GM23248 (cell line): ENCODE measurements at regions not wholly inside any gene's neighbourhood (a gene's known extent, or its start where the extent isn't known, plus 50 kb on each side); places are given as distances from the start of the nearest gene placed in this dataset.

Experiments used
- DNase-seq: peaks from one replicate; pipeline ENCODE4 v3.0.0-alpha.2; 2015
- H2AFZ ChIP-seq: fragments of 200-600 bp; sonication (generic); 2 replicates; pipeline ENCODE4 v1.6.1; 2016; ENCODE audit warnings: antibody characterized with exemption
- H3F3A ChIP-seq: fragments of 200-600 bp; sonication (generic); 2 replicates; pipeline ENCODE4 v1.6.1; 2016; ENCODE audit warnings: mild to moderate bottlenecking, antibody characterized with exemption, mixed run types; ENCODE audit not compliant: insufficient read depth
- H3K27ac ChIP-seq: fragments of 200-600 bp; sonication (generic); 2 replicates; pipeline ENCODE4 v1.5.1; 2016; ENCODE audit warnings: mild to moderate bottlenecking
- H3K27me3 ChIP-seq: fragments of 200-600 bp; sonication (generic); replicated peaks from 2 replicates; pipeline ENCODE4 v1.6.1; 2016; ENCODE audit warnings: mild to moderate bottlenecking; ENCODE audit not compliant: insufficient read depth
- H3K36me3 ChIP-seq: fragments of 200-600 bp; sonication (generic); 2 replicates; pipeline ENCODE4 v1.6.1; 2016; ENCODE audit warnings: low read depth, mild to moderate bottlenecking
- H3K4me1 ChIP-seq: fragments of 200-600 bp; sonication (generic); 2 replicates; pipeline ENCODE4 v1.6.1; 2016; ENCODE audit warnings: mild to moderate bottlenecking; ENCODE audit not compliant: insufficient read depth
- H3K4me2 ChIP-seq: fragments of 200-600 bp; sonication (generic); one replicate; pipeline ENCODE4 v1.6.1; 2016; ENCODE audit warnings: mild to moderate bottlenecking; ENCODE audit not compliant: unreplicated experiment
- H3K4me3 ChIP-seq: fragments of 200-600 bp; sonication (generic); 2 replicates; pipeline ENCODE4 v1.5.1; 2016; ENCODE audit warnings: mild to moderate bottlenecking
- H3K79me2 ChIP-seq: fragments of 200-600 bp; sonication (generic); 2 replicates; pipeline ENCODE4 v1.6.1; 2016; ENCODE audit warnings: mild to moderate bottlenecking; ENCODE audit not compliant: insufficient read depth
- H3K9ac ChIP-seq: fragments of 200-600 bp; sonication (generic); 2 replicates; pipeline ENCODE4 v1.6.1; 2016; ENCODE audit warnings: mild to moderate bottlenecking
- H3K9me2 ChIP-seq: fragments of 200-600 bp; sonication (generic); 2 replicates; pipeline ENCODE4 v1.6.1; 2016; ENCODE audit warnings: mixed run types, mild to moderate bottlenecking, moderate library complexity; ENCODE audit not compliant: insufficient read depth
- H3K9me3 ChIP-seq: fragments of 200-600 bp; sonication (generic); one replicate; pipeline ENCODE4 v1.6.1; 2017; ENCODE audit warnings: low read depth
- H4K20me1 ChIP-seq: fragments of 200-600 bp; sonication (generic); 2 replicates; pipeline ENCODE4 v1.6.0; 2016; ENCODE audit not compliant: insufficient read depth
- EZH2 ChIP-seq: fragments of 200-600 bp; sonication (generic); IDR thresholded peaks from 2 replicates; pipeline ENCODE4 v1.6.1; 2018; ENCODE audit warnings: antibody characterized with exemption, mild to moderate bottlenecking; ENCODE audit not compliant: insufficient read depth, poor library complexity, severe bottlenecking
- EZH2phosphoT487 ChIP-seq: fragments of 200-600 bp; sonication (generic); IDR thresholded peaks from 2 replicates; pipeline ENCODE4 v1.6.1; 2018; ENCODE audit warnings: antibody characterized with exemption, moderate library complexity, mild to moderate bottlenecking, low read depth; ENCODE audit not compliant: insufficient read depth
- WGBS, 2 experiments: methylation state at CpG; one replicate each; pipeline ENCODE4 v1.1.6; 2015 to 2017; ENCODE audit warnings: low lambda C conversion rate in 2 of 2, low coverage in 1 of 2; ENCODE audit errors: missing lambda C conversion rate in 2 of 2; 5-methylcytosine and 5-hydroxymethylcytosine counted together
- in situ Hi-C: fragments of 300-500 bp; cut with MboI; formaldehyde crosslinking; loops from 2 replicates; pipeline ENCODE4 v1.15.0; 2020

DNA sequence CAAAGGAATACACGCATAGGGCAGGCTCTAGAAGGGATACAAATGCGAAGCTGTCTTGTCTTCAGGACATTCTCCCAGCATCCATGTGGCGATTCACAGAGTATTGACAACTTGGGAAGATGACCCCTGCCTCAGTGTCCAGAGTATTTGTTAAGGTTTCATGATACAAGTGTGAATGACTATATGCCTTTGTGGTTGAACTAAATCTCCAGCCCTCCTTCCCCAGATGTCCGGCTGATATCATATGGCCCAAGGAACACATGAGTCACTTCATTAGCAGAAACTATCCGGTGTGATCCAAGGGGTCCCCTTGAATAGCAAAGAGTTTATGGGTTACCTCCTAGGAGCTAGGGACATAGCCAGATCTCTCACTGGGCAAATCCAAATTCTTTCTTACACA, 151.0 kb downstream of the INSIG2 start:
- Histone ChIP-seq H3K9me2 (no peaks in the 10 kb centered on the region), H3K36me3 (no peaks in the 10 kb centered on the region), H3K27me3 (no peaks in the 10 kb centered on the region), H4K20me1 (no peaks in the 10 kb centered on the region), H3K4me1 (peaks cover 8% of the 10 kb centered on the region; the same call in 1 of the 2 replicates), H3K4me2 (no peak overlapping the region), H3K27ac (no peak overlapping the region), H3F3A (no peaks in the 10 kb centered on the region), H3K9ac (no peak overlapping the region), H2AFZ (no peak overlapping the region), H3K9me3 (no peaks in the 10 kb centered on the region), H3K79me2 (no peaks in the 10 kb centered on the region), H3K4me3 (no peak overlapping the region)
- DNase-seq, result no peak
- TF ChIP-seq EZH2, result no peak
- no peak for TF ChIP-seq EZH2phosphoT487
- WGBS, 2 experiments, result 89 to 91% methylated on average over 5 of the region's 5 CpGs
- in situ Hi-C loops, result no loop called here

DNA sequence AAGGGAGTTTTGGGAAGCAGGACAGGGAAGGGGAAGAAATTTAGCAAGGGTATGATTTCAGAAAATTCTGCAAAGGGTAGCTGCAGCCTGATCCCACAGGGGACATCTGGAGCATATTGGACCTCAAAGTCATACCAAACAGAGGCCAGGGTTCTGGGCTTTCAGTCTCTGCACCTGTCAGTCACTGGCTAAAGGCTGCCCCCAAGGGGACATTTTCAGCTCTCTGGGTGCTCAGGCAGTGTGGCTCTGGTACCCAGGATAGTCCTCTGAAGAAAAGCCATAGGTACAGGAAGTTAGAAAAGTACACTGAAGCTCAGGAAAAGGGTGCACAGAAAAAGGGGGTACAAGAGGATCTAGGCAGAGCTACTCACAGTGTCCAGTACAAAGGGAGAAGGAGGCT, 149.2 kb downstream of the INSIG2 start:
- H3K27me3 ChIP-seq, result no peaks in the 10 kb centered on the region
- H3K36me3 ChIP-seq, result no peaks in the 10 kb centered on the region
- no peak overlapping the region for H3K27ac ChIP-seq
- H3K4me2 ChIP-seq, result no peak overlapping the region
- peaks cover 7% of the 10 kb centered on the region; the same call in 1 of the 2 replicates for H3K4me1 ChIP-seq
- in situ Hi-C loops, result no loop called here
- H4K20me1 ChIP-seq, result no peaks in the 10 kb centered on the region
- DNase-seq, result no peak
- H3K9me2 ChIP-seq, result no peaks in the 10 kb centered on the region
- no peak overlapping the region for H3K4me3 ChIP-seq
- H3K9ac ChIP-seq, result no peak overlapping the region
- H3K9me3 ChIP-seq, result no peaks in the 10 kb centered on the region
- no peak for TF ChIP-seq EZH2
- no peak for TF ChIP-seq EZH2phosphoT487
- no peaks in the 10 kb centered on the region for H3F3A ChIP-seq
- no peak overlapping the region for H2AFZ ChIP-seq
- no peaks in the 10 kb centered on the region for H3K79me2 ChIP-seq

DNA sequence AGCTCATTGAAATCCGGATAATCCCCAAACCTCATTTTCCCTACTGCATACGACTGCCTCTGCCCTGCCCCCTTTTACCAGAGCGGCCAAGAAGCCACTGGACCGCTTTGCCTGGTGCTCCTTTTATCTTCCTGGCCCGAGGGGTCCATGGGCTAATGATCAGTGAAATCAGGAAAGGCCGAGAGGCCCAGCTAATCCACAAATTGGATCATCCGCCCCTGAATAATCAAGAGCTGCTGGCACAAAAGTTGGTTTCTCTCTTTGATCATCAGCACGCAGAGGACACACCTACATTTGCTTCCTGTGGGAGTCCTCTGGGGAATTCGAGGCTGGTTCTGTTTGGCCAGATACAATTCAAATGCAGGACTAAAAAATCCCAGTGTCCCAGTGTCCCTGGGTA, 144.5 kb downstream of the INSIG2 start:
- TF ChIP-seq EZH2 (no peak), EZH2phosphoT487 (no peak)
- DNase-seq, result no peak
- Histone ChIP-seq H3K4me1 (peaks cover 6% of the 10 kb centered on the region; the same call in 1 of the 2 replicates), H3K9ac (no peak overlapping the region), H2AFZ (no peak overlapping the region), H4K20me1 (no peaks in the 10 kb centered on the region), H3K36me3 (no peaks in the 10 kb centered on the region), H3K4me3 (no peak overlapping the region), H3K9me2 (no peaks in the 10 kb centered on the region), H3K27me3 (no peaks in the 10 kb centered on the region), H3F3A (no peaks in the 10 kb centered on the region), H3K27ac (no peak overlapping the region), H3K9me3 (no peaks in the 10 kb centered on the region), H3K79me2 (no peaks in the 10 kb centered on the region), H3K4me2 (no peak overlapping the region)
- in situ Hi-C loops, result no loop called here
- WGBS, 2 experiments, result 58 to 59% methylated on average over 9 of the region's 9 CpGs

DNA sequence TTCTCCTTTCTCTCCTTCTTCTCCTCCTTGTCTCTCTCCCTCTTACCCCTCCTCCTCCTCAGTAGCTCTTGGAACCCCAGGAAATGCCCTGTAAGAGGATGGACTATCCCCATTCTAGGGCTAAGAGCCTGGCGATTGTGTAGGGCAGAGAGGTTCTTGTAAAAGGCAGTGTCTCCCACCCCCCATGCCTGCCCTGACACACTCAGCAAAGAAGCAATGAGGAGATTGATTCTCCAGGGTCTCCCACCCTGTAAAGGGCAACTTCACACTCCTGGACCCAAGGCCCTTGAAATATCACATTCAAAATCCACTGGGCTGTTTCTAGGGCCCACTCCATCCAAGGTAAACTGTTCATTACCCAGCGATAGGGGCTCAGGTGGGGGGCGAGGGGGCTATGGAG, 144.1 kb downstream of the INSIG2 start:
- TF ChIP-seq EZH2, result no peak
- TF ChIP-seq EZH2phosphoT487, result no peak
- Histone ChIP-seq H3K36me3 (no peaks in the 10 kb centered on the region), H3K9me2 (no peaks in the 10 kb centered on the region), H3K27ac (no peak overlapping the region), H3K4me3 (no peak overlapping the region), H2AFZ (no peak overlapping the region), H3K4me2 (no peak overlapping the region), H3F3A (no peaks in the 10 kb centered on the region), H4K20me1 (no peaks in the 10 kb centered on the region), H3K79me2 (no peaks in the 10 kb centered on the region), H3K4me1 (peaks cover 10% of the 10 kb centered on the region; the same call in 1 of the 2 replicates), H3K9me3 (no peaks in the 10 kb centered on the region), H3K9ac (no peak overlapping the region), H3K27me3 (no peaks in the 10 kb centered on the region)
- in situ Hi-C loops, result no loop called here
- DNase-seq, result no peak
- WGBS, 2 experiments, result 67 to 72% methylated on average over 3 of the region's 3 CpGs

DNA sequence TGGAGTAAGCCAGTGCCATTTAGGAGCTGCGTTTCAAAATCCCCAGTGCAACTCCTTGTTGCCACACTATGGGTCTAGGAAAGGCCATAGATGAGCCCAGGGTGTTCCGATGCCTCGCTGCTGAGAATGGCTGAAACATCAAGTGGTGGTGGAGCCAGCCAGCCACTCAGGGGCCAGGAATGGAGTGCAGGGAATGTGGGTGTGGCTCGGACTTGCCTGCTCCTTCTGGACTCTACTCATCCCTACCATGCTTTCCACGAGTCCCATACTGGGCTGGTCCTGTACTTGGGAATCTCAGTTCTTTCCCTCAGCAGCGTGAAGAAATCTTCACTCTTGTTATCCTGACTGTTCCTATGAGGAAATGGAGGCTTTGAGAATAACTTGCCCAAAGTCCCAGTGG, 143.5 kb downstream of the INSIG2 start:
- in situ Hi-C loops, result no loop called here
- H3F3A ChIP-seq, result no peaks in the 10 kb centered on the region
- no peak overlapping the region for H3K4me3 ChIP-seq
- no peak overlapping the region for H3K4me2 ChIP-seq
- H3K4me1 ChIP-seq, result peaks cover 12% of the 10 kb centered on the region; the same call in 1 of the 2 replicates
- WGBS, 2 experiments, result 85 to 92% methylated on average over 6 of the region's 6 CpGs
- H3K79me2 ChIP-seq, result no peaks in the 10 kb centered on the region
- no peak overlapping the region for H3K27ac ChIP-seq
- no peaks in the 10 kb centered on the region for H3K9me3 ChIP-seq
- DNase-seq, result no peak
- H4K20me1 ChIP-seq, result no peaks in the 10 kb centered on the region
- H3K27me3 ChIP-seq, result no peaks in the 10 kb centered on the region
- no peaks in the 10 kb centered on the region for H3K9me2 ChIP-seq
- H2AFZ ChIP-seq, result no peak overlapping the region
- no peak overlapping the region for H3K9ac ChIP-seq
- H3K36me3 ChIP-seq, result no peaks in the 10 kb centered on the region
- TF ChIP-seq EZH2 (no peak), EZH2phosphoT487 (no peak)
